HPDE6-E6E7 (cell line): ENCODE measurements at regions not wholly inside any gene's neighbourhood (a gene's known extent, or its start where the extent isn't known, plus 50 kb on each side); places are given as distances from the start of the nearest gene placed in this dataset.
"Not testable (repeated sequence)": the region's sequence is repeated elsewhere in the genome, so short reads cannot be mapped to it uniquely, and the experiment has no call there.

Experiments
- DNase-seq: peaks from one replicate; pipeline ENCODE4 v3.0.0; 2011; ENCODE audit warnings: missing footprints; ENCODE audit errors: extremely low spot score

GRCh38 chr9:117775591-117775990, 71.4 kb downstream of the TLR4 start:
- DNase-seq = no peak

- DNase-seq = no peak
Measured at GRCh38 chr9:117777823-117778222, 73.6 kb downstream of the TLR4 start.

DNA sequence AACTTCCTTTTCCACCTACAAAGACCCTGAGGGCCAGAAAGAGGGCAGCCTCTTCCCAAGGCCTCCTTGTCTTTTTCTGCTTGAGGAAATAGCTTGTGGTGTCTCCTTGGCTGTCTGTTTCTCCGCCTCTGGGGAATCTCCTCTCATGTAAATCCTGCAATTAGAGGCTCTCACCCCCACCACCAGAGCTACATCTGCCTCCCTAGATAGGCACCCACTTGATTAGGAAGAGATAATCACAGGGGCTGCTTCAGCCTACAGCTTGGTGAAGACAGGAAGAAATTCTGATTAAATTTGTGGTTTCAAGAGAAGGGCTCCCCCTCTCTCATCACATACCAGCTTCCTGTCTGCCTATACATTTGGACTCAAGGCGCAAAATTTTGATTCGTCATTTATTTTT, 75.6 kb downstream of the TLR4 start:
- DNase-seq = no peak

DNA sequence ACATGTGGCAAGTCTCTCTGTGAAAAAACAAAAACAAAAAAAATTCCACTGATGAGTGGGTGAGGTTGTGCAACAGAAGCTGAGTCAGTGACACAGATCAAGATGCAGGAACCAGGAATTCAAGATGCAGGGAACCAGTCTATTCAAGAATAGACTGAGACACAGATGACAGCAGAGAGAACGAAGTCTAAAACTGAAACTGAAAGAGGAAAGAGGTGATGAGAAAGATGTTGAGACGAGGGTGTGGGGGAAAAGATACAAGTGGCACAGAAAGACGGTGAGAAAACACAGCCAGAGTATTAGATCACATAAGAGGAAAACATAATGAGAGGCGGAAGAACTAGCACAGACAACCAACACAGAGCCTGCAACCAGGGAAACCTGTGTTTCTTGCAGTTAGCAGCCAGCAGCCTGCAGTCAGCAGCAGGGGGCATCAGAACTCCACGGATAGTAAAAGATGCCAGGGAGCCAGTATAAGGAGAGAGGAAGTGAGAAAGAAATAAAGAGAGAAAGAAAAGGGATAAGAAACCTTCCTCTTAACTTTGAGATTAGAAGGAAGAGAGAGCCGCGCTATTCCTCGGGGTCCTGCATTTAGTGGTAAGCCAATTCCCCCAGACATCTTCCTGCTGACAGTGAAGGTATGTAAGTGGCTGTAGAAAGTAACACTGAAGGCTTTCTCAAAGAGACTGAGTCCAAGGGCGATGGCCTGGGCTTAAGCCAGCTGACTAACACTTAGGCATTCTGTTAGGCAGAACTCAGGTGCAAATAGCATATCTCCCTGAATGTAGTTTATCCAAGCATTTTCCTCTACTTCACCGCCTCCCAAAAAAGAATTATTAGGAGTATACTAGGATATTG, 79.0 kb downstream of the TLR4 start:
- DNase-seq = peak; percentile 31

GRCh38 chr9:117783828-117784227, 79.6 kb downstream of the TLR4 start:
- DNase-seq = no peak

- DNase-seq = no peak
Measured at GRCh38 chr9:117784996-117785395, 80.8 kb downstream of the TLR4 start.

DNA sequence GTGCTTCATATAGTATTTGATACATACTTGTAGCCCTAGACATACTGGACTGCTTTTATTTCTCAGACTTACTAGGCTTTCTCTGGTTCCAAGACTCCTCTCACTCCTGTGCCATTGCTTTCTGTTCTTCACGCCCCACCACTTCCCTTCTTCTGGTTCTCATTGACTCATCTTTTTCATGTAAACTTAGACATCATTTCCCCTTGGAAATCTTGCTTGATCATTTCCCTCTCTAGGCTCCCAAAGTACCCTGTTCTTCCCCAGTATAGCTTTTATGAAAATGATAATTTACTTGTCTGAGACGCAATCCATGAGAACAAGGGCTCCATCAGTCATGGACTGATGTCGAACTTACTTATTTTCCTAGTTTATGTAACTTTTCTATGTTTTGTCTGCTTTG, 83.5 kb downstream of the TLR4 start:
- DNase-seq = no peak

- DNase-seq = no peak
Measured at GRCh38 chr9:117795271-117795670, 91.1 kb downstream of the TLR4 start.

DNA sequence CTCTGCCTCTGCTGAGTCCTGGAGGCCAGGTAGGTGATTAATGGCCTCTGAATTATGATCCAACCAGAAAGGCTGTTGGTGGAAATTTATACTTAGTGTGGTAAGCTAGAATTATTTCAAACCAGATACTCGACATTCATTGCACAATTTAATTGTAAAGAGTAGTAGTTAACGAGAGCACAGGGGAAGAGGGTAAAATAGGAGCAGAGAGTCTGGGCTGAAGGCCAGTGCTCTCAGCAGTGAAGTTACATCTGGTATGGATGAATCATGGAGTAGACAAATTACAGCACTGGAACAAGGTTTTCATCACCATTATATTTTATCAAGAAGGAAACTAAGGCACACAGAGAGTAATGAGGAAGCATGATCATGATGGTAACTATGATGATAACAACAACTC, 92.5 kb downstream of the TLR4 start:
- no peak for DNase-seq

- DNase-seq = no peak
Measured at GRCh38 chr9:117800389-117800788, 96.2 kb downstream of the TLR4 start.

DNA sequence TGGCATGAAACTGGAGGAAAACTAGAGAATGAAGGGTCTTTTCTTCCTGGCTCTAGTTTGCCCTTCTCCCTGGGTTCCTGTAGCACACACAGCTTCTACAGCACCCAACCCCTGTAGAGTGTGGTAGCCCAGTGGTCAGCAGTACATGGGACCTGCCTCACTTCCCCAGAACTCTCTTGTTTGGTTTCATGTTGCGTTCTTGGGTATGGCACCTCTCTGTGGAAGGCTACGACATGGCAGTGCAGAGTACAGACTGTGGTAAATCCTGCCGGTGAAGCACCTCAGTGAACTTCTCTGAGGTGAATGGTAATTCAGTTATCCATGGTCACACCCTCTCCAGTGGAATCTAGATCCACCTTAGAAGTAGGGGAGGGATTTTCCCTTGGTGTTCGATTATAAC, 105.5 kb downstream of the TLR4 start:
- DNase-seq = no peak

DNA sequence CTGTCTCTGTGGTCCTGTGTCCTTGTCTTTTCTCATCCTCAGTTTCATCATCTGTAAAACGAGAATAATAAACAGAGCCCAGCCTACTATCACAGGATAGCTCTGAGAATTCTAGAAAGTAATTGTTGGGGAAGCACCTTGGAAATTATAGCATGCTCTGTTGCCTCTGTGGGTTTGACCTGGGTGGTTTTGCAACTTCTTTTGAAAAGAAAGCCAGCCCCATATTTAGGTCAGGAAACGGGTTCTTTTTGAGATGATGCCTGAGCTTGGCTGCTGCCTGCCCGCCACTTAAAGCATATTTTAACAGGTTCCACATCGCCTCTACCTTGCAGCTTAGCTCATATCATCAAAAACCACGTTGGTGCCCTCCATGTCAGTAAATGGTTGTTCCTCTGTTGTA, 111.1 kb downstream of the TLR4 start:
- no peak for DNase-seq

DNA sequence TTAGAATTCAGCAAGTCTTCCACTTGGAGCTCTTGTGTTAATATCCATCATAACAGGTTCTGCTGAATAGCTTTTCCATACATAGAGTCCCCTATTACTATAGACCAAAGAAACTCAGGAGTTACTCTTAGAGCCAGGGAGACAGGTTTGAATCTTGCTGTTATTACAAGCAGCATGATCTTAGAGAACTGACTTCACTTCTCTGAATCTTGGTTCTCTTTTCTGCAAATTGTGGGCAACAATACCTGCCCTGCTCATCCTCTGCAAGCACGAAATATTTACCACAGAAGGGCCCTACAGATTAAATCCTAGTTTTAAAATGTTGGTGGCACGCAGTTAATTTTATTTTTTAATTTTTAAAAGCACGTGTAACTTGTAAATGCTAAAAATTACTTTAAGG, 111.7 kb downstream of the TLR4 start:
- DNase-seq = no peak

DNA sequence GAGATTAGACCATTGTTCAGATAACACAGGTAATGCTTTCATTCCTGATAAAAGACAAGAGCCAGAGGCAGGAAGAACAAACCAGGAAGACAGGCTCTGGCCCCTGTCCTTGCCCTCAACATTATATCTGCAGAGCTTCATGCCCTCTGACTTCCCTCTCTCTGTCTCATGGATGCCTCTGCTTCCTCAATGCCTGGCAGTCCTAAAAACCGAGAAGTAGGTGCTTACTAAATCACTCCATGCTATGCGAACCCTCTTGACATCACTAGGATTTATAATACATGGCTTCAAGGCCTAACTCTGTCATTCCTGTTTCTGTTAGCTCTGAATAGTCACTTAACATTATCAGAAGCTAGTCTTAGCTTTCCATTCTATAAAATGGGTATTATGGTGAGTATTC, 117.8 kb downstream of the TLR4 start:
- no peak for DNase-seq

- DNase-seq = no peak
Measured at GRCh38 chr9:117823576-117823975, 119.4 kb downstream of the TLR4 start.

DNA sequence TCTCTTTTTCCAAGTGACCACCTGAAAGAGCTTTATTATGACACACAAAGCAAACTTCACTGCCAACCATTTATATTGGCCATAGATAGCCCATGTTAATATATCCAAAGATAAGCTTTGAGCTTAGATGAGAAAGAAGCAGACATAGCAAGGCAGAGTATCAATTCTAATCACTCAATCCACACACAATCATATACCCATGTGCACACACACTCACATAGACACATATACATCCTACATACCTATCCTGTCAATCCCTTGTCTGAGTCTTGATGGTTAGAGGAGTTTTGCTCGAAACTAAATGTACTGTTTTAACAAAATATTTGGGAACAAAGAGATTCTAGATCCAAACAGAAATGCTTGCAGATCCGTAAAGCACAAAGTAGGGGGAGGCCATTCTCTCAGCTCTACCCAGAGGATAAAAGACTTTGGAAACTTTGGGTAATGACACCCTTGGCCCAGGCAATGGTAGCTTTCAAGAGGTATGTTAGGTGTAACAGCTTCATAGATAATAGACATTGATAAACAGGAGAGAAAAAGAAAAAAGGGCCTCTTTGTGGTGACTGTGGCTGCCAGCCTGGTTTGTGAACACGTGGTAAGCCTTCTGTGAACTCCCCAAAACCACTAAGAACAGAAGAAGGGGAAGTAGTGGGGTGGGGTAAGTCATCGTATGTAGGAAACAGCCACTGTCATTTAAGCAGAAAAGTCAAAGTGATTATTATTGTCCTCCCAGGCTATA, 121.6 kb downstream of the TLR4 start:
- no peak for DNase-seq

GRCh38 chr9:117826837-117827236, 122.6 kb downstream of the TLR4 start:
- DNase-seq = no peak

DNA sequence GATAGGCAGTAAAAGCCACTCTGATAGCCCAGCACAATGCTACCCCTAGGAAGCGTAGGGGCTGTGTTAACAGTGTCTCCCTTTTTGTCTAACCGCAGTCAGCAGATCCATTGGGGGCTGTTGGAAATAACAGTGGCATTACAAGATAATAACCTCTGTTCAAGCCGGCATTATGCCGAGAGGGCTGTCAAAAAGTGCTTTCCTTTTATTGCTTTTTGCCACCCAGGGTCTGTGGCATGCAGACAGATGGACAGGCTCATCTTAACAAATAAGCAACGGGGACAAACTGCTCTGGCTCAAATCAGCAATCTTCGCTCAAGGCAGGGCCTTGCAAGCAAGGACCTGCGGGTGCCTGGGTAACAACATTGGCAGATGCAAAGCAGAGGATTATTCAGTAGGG, 123.3 kb downstream of the TLR4 start:
- no peak for DNase-seq

- no peak for DNase-seq
Measured at GRCh38 chr9:117828466-117828865, 124.3 kb downstream of the TLR4 start.

GRCh38 chr9:117835798-117836197, 131.6 kb downstream of the TLR4 start:
- DNase-seq = no peak

GRCh38 chr9:117839862-117840261, 135.7 kb downstream of the TLR4 start:
- DNase-seq = no peak

- DNase-seq = not testable (repeated sequence)
Measured at GRCh38 chr9:117851836-117852461, 147.7 kb downstream of the TLR4 start.

GRCh38 chr9:117858561-117858960, 154.4 kb downstream of the TLR4 start:
- no peak for DNase-seq
